ENCODE measurements at regions not wholly inside any gene's neighbourhood (a gene's known extent, or its start where the extent isn't known, plus 50 kb on each side); places are given as distances from the start of the nearest gene placed in this dataset.

- H3K36me3 ChIP-seq (ENCODE audit: control insufficient read depth in 1 of 2, insufficient read depth in 2 of 2, low read length in 1 of 2), result no peaks in the 10 kb centered on the region
- peaks cover 2% of the 10 kb centered on the region for H3K9me3 ChIP-seq (ENCODE audit: control insufficient read depth, low read length)
- H3K4me3 ChIP-seq (ENCODE audit: low read length in 2 of 2), result no peak overlapping the region
- 71 to 75% methylated on average over 6 of the region's 6 CpGs for WGBS, 2 donors
- DNase-seq, result no peak
- intact Hi-C loops (cut with DNase I), result no loop called here
- no peaks in the 10 kb centered on the region for H3K27me3 ChIP-seq (ENCODE audit: control insufficient read depth in 1 of 2, insufficient read depth in 2 of 2, low read length in 1 of 2)
- no peak overlapping the region for H3K27ac ChIP-seq (ENCODE audit: low read depth in 1 of 2, low read length in 2 of 2)
- H3K4me1 ChIP-seq (ENCODE audit: control insufficient read depth in 1 of 2, insufficient read depth in 2 of 2, low read length in 2 of 2), result no peaks in the 10 kb centered on the region
- ATAC-seq (ENCODE audit: low FRiP score), result no peak
Observed at GRCh38 chr3:159114582-159114981, 312.7 kb downstream of the MFSD1 start.

DNA sequence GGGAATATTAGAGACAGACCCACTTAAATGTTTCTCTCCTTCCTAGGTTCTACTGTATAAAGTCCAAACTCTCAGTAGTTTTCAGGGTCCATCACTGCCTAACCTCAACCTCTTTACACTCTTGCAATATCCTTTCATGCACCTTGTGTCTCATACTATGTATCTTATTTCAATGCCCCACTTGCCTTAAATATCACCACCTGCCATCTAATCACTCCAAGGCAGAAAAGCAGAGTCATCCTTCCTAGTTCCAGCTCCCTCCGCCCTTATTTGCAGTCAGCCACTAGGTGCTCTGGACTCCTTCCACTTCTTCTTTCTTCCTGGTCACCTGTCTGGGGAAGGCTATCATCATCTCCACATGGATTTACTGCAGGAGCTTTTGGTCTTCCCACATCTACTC, 322.0 kb downstream of the MFSD1 start:
- DNase-seq (no peak), ATAC-seq (ENCODE audit: low FRiP score) (no peak)
- no peak overlapping the region for H3K4me3 ChIP-seq (ENCODE audit: low read length in 2 of 2)
- no peaks in the 10 kb centered on the region for H3K27me3 ChIP-seq (ENCODE audit: control insufficient read depth in 1 of 2, insufficient read depth in 2 of 2, low read length in 1 of 2)
- no peak overlapping the region for H3K27ac ChIP-seq (ENCODE audit: low read depth in 1 of 2, low read length in 2 of 2)
- H3K9me3 ChIP-seq (ENCODE audit: control insufficient read depth, low read length), result no peaks in the 10 kb centered on the region
- no peaks in the 10 kb centered on the region for H3K4me1 ChIP-seq (ENCODE audit: control insufficient read depth in 1 of 2, insufficient read depth in 2 of 2, low read length in 2 of 2)
- H3K36me3 ChIP-seq (ENCODE audit: control insufficient read depth in 1 of 2, insufficient read depth in 2 of 2, low read length in 1 of 2), result no peaks in the 10 kb centered on the region
- WGBS, 2 donors, result 79 to 85% methylated on average over 1 of the region's 1 CpG
- intact Hi-C loops (cut with DNase I), result no loop called here

DNA sequence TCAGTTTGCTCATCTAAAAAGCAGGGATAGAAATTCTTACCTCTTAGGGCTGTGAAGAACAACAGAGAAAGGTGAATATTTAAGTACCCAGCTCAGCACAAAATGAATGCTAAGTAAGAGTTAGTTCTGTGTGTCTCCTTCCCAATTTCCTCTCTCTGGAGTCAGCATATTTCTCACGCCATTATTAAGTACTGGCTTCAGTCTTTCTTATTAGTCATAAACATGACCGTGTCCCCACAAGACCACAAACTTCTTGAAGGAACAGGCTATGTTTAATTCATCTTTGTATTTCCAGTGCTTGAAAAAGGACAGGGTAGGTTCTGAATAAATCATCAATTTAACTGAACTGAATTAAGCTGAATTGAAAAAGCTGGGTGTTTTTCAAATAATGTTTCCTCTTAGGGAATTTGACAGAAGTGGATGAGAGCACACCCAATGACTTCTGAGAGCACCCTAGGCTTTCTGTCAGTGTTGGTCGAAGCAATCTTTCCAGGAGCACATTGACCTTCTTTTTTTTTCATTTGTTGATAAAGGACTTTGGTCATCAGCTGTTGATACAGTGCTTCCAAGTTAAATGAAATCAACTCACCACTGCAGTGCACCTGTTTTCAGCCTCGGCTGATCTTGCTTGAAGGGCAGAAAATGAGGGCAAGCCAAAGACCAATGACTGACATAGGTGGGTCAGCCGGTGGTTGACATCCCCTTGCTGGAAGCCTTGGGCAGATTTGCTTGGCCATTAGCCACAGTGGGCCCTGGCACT, 324.6 kb downstream of the MFSD1 start:
- 64 to 70% methylated on average over 5 of the region's 5 CpGs for WGBS, 2 donors
- no peaks in the 10 kb centered on the region for H3K36me3 ChIP-seq (ENCODE audit: control insufficient read depth in 1 of 2, insufficient read depth in 2 of 2, low read length in 1 of 2)
- DNase-seq (no peak), ATAC-seq (ENCODE audit: low FRiP score) (no peak)
- intact Hi-C loops (cut with DNase I), result no loop called here
- H3K4me1 ChIP-seq (ENCODE audit: control insufficient read depth in 1 of 2, insufficient read depth in 2 of 2, low read length in 2 of 2), result no peaks in the 10 kb centered on the region
- no peak overlapping the region for H3K27ac ChIP-seq (ENCODE audit: low read depth in 1 of 2, low read length in 2 of 2)
- no peak overlapping the region for H3K4me3 ChIP-seq (ENCODE audit: low read length in 2 of 2)
- no peaks in the 10 kb centered on the region for H3K27me3 ChIP-seq (ENCODE audit: control insufficient read depth in 1 of 2, insufficient read depth in 2 of 2, low read length in 1 of 2)
- no peaks in the 10 kb centered on the region for H3K9me3 ChIP-seq (ENCODE audit: control insufficient read depth, low read length)

GRCh38 chr3:159127021-159127392, 325.2 kb downstream of the MFSD1 start:
- H3K27me3 ChIP-seq (ENCODE audit: control insufficient read depth in 1 of 2, insufficient read depth in 2 of 2, low read length in 1 of 2), result no peaks in the 10 kb centered on the region
- H3K36me3 ChIP-seq (ENCODE audit: control insufficient read depth in 1 of 2, insufficient read depth in 2 of 2, low read length in 1 of 2), result no peaks in the 10 kb centered on the region
- no peak overlapping the region for H3K27ac ChIP-seq (ENCODE audit: low read depth in 1 of 2, low read length in 2 of 2)
- H3K9me3 ChIP-seq (ENCODE audit: control insufficient read depth, low read length), result no peaks in the 10 kb centered on the region
- H3K4me1 ChIP-seq (ENCODE audit: control insufficient read depth in 1 of 2, insufficient read depth in 2 of 2, low read length in 2 of 2), result no peaks in the 10 kb centered on the region
- ATAC-seq (ENCODE audit: low FRiP score), result no peak
- no peak overlapping the region for H3K4me3 ChIP-seq (ENCODE audit: low read length in 2 of 2)
- intact Hi-C loops (cut with DNase I), result no loop called here
- no peak for DNase-seq

DNA sequence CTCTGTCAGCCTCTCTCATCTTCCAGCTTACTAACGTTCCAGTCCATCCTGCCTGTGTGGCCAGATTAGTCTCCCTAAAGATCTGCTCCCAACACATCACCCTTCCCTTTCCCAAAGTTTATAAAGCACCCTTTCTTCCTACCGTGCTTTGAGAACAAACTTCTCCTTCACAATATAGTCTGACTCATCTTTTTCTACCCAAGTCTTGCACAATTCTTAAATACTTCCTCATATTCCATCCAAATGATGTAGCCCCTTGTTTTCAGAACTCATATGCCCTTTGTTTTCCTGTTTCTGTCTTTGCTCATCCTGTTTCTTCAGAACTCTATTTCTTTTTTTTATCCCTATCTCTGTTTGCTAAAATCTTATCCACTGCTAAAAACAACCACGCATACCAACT, 326.8 kb downstream of the MFSD1 start:
- H3K4me1 ChIP-seq (ENCODE audit: control insufficient read depth in 1 of 2, insufficient read depth in 2 of 2, low read length in 2 of 2), result no peaks in the 10 kb centered on the region
- ATAC-seq (ENCODE audit: low FRiP score) (no peak), DNase-seq (no peak)
- H3K27me3 ChIP-seq (ENCODE audit: control insufficient read depth in 1 of 2, insufficient read depth in 2 of 2, low read length in 1 of 2), result no peaks in the 10 kb centered on the region
- 61 to 67% methylated on average over 3 of the region's 3 CpGs for WGBS, 2 donors
- intact Hi-C loops (cut with DNase I), result no loop called here
- no peak overlapping the region for H3K4me3 ChIP-seq (ENCODE audit: low read length in 2 of 2)
- no peak overlapping the region for H3K27ac ChIP-seq (ENCODE audit: low read depth in 1 of 2, low read length in 2 of 2)
- no peaks in the 10 kb centered on the region for H3K9me3 ChIP-seq (ENCODE audit: control insufficient read depth, low read length)
- H3K36me3 ChIP-seq (ENCODE audit: control insufficient read depth in 1 of 2, insufficient read depth in 2 of 2, low read length in 1 of 2), result no peaks in the 10 kb centered on the region

DNA sequence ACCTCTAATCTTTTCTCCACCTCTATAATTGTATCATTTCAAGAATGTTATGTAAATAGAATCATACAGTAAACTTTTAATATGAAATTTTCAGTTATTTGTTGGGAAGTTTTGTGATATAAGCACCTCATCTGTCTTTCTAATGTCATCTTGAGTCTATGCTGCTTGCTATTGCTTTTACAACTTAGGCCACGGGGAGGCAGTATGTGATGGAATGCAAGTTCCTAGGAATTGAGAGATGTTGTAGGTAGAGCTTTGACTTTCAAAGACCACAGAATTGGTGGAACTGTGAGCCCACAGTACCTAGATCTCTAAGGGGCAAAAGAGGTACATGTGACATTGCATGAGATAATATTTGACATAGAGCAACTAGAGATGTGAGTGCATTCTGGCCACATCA, 328.3 kb downstream of the MFSD1 start:
- Histone ChIP-seq H3K9me3 (ENCODE audit: control insufficient read depth, low read length) (no peaks in the 10 kb centered on the region), H3K27me3 (ENCODE audit: control insufficient read depth in 1 of 2, insufficient read depth in 2 of 2, low read length in 1 of 2) (no peaks in the 10 kb centered on the region), H3K4me1 (ENCODE audit: control insufficient read depth in 1 of 2, insufficient read depth in 2 of 2, low read length in 2 of 2) (no peaks in the 10 kb centered on the region), H3K4me3 (ENCODE audit: low read length in 2 of 2) (no peak overlapping the region), H3K36me3 (ENCODE audit: control insufficient read depth in 1 of 2, insufficient read depth in 2 of 2, low read length in 1 of 2) (no peaks in the 10 kb centered on the region), H3K27ac (ENCODE audit: low read depth in 1 of 2, low read length in 2 of 2) (no peak overlapping the region)
- no peak for DNase-seq
- ATAC-seq (ENCODE audit: low FRiP score), result no peak
- intact Hi-C loops (cut with DNase I), result no loop called here
- WGBS, 2 donors, result 5 to 7% methylated on average over 1 of the region's 1 CpG

GRCh38 chr3:159131376-159131775, 329.5 kb downstream of the MFSD1 start:
- DNase-seq (no peak), ATAC-seq (ENCODE audit: low FRiP score) (no peak)
- H3K4me3 ChIP-seq (ENCODE audit: low read length in 2 of 2), result no peak overlapping the region
- no peak overlapping the region for H3K27ac ChIP-seq (ENCODE audit: low read depth in 1 of 2, low read length in 2 of 2)
- H3K36me3 ChIP-seq (ENCODE audit: control insufficient read depth in 1 of 2, insufficient read depth in 2 of 2, low read length in 1 of 2), result no peaks in the 10 kb centered on the region
- intact Hi-C loops (cut with DNase I), result no loop called here
- no peaks in the 10 kb centered on the region for H3K4me1 ChIP-seq (ENCODE audit: control insufficient read depth in 1 of 2, insufficient read depth in 2 of 2, low read length in 2 of 2)
- H3K9me3 ChIP-seq (ENCODE audit: control insufficient read depth, low read length), result no peaks in the 10 kb centered on the region
- no peaks in the 10 kb centered on the region for H3K27me3 ChIP-seq (ENCODE audit: control insufficient read depth in 1 of 2, insufficient read depth in 2 of 2, low read length in 1 of 2)

GRCh38 chr3:159137949-159138348, 336.1 kb downstream of the MFSD1 start:
- Histone ChIP-seq H3K4me3 (ENCODE audit: low read length in 2 of 2) (no peak overlapping the region), H3K27me3 (ENCODE audit: control insufficient read depth in 1 of 2, insufficient read depth in 2 of 2, low read length in 1 of 2) (no peaks in the 10 kb centered on the region), H3K4me1 (ENCODE audit: control insufficient read depth in 1 of 2, insufficient read depth in 2 of 2, low read length in 2 of 2) (no peaks in the 10 kb centered on the region), H3K36me3 (ENCODE audit: control insufficient read depth in 1 of 2, insufficient read depth in 2 of 2, low read length in 1 of 2) (no peaks in the 10 kb centered on the region), H3K27ac (ENCODE audit: low read depth in 1 of 2, low read length in 2 of 2) (no peak overlapping the region), H3K9me3 (ENCODE audit: control insufficient read depth, low read length) (no peaks in the 10 kb centered on the region)
- no peak for DNase-seq
- intact Hi-C loops (cut with DNase I), result no loop called here
- 46 to 48% methylated on average over 3 of the region's 3 CpGs for WGBS, 2 donors
- no peak for ATAC-seq (ENCODE audit: low FRiP score)

- no peak for ATAC-seq (ENCODE audit: low FRiP score)
- intact Hi-C loops (cut with DNase I), result no loop called here
- WGBS, 2 donors, result 46 to 68% methylated on average over 2 of the region's 2 CpGs
Observed at GRCh38 chr3:159139326-159139725, 337.5 kb downstream of the MFSD1 start.

More at GRCh38 chr3:159139326-159139725, 337.5 kb downstream of the MFSD1 start:
- Histone ChIP-seq H3K9me3 (ENCODE audit: control insufficient read depth, low read length) (no peaks in the 10 kb centered on the region), H3K27ac (ENCODE audit: low read depth in 1 of 2, low read length in 2 of 2) (no peak overlapping the region), H3K36me3 (ENCODE audit: control insufficient read depth in 1 of 2, insufficient read depth in 2 of 2, low read length in 1 of 2) (no peaks in the 10 kb centered on the region), H3K4me3 (ENCODE audit: low read length in 2 of 2) (no peak overlapping the region), H3K27me3 (ENCODE audit: control insufficient read depth in 1 of 2, insufficient read depth in 2 of 2, low read length in 1 of 2) (no peaks in the 10 kb centered on the region), H3K4me1 (ENCODE audit: control insufficient read depth in 1 of 2, insufficient read depth in 2 of 2, low read length in 2 of 2) (no peaks in the 10 kb centered on the region)
- DNase-seq, result no peak
